ENCODE measurements at regions not wholly inside any gene's neighbourhood (a gene's known extent, or its start where the extent isn't known, plus 50 kb on each side); places are given as distances from the start of the nearest gene placed in this dataset.

DNA sequence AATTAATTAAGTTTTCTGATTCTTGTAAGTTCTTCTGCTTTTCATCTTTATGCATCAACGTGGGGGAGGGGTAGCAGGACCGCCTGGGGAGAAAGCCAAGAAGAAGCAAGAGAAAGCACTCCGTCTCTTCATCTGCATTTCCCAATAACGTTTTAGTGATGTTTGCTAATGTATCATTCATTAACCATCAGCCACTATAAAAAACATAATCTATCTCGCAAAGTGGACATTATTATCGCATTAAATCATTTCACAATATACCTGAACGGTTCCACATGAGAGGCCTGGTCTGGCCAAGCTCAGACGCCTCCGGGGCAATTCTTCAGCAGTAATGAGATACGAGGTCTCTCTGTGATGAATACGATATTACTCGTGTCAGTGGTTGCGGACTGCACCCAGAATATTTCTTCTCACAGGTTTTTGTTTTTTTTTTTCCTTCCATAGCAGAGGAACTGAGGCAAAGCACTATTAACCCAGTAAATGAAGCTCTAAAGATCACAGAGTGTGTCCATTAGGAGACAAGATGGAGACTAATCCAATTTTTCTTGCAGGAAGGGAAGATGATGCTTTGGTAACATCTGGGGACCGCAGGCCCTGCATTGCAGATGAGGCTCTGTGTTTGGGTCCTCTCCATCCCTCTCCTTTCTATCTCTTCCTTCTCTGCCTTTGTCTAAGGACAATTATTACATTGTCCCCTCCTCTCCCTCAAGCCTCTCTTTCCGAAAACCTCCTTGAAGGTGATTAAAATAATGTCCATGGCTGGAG lies 156.1 kb downstream of the SLC35B3 start:
- Histone ChIP-seq H4K8ac (replicated peaks; ENCODE audit: insufficient read length, low read depth, low read length) (no peak overlapping the region), H3K14ac (ENCODE audit: insufficient read depth, low read length) (no peak overlapping the region), H3T11ph (ENCODE audit: low read length) (no peak overlapping the region), H3K9ac (ENCODE audit: extremely low read depth, insufficient read length, low read length) (no peak overlapping the region), H3K23me2 (ENCODE audit: insufficient read length, low read depth, low read length, poor library complexity, severe bottlenecking) (no peaks in the 10 kb centered on the region), H2AK5ac (ENCODE audit: insufficient read length, low read length) (no peak overlapping the region), H3K79me1 (ENCODE audit: insufficient read depth, low read depth, low read length, poor library complexity, severe bottlenecking) (no peaks in the 10 kb centered on the region), H2BK15ac (ENCODE audit: low read depth, low read length) (no peak overlapping the region), H4K5ac (ENCODE audit: insufficient read length, low read depth, low read length) (no peak overlapping the region), H3K4me2 (ENCODE audit: insufficient read depth, insufficient read length, low read length) (no peak overlapping the region), H4K20me1 (ENCODE audit: control insufficient read depth, insufficient read depth, insufficient read length) (no peaks in the 10 kb centered on the region), H3K9me3 (ENCODE audit: control insufficient read depth, low read depth, low read length) (no peaks in the 10 kb centered on the region), H3K23ac (ENCODE audit: insufficient read length, low read depth, low read length) (no peak overlapping the region), H3K4ac (ENCODE audit: low read depth, low read length) (no peak overlapping the region), H4K91ac (ENCODE audit: insufficient read length, low read depth, low read length) (no peak overlapping the region), H2BK5ac (ENCODE audit: insufficient read length, low read length) (no peak overlapping the region), H2BK120ac (ENCODE audit: low read depth, low read length, poor library complexity, severe bottlenecking) (no peak overlapping the region), H3K79me2 (ENCODE audit: insufficient read depth, low read length) (no peaks in the 10 kb centered on the region), H2BK12ac (ENCODE audit: insufficient read length, low read depth, low read length) (no peak overlapping the region), H3K4me1 (ENCODE audit: insufficient read depth, low read length) (peaks cover 15% of the 10 kb centered on the region), H2AFZ (ENCODE audit: low read length) (peak overlapping the region; percentile 46), H3K27ac (ENCODE audit: insufficient read length, low read depth, low read length) (no peak overlapping the region), H3K18ac (ENCODE audit: insufficient read length, low read depth, low read length) (no peak overlapping the region), H2BK20ac (ENCODE audit: low read depth, low read length, poor library complexity, severe bottlenecking) (no peak overlapping the region), H3K56ac (ENCODE audit: insufficient read length, low read depth, low read length) (no peak overlapping the region), H3K27me3 (ENCODE audit: insufficient read depth, low read length) (no peaks in the 10 kb centered on the region)
- Mint-ChIP-seq H3K4me3 (0 out of 5 replicates have a peak overlapping the region, but pooled peaks of 1 of the 2 experiments have one; percentile 2), H3K4me1 (peaks cover 29 to 38% of the 10 kb centered on the region in 2 experiments), H3K9me3 (peaks cover 0 to 6% of the 10 kb centered on the region in 2 experiments; a peak in 4 of 5 replicates), H3K27ac (peak overlapping the region; percentile 18 to 64 (median 47); a peak in 3 of 7 replicates), H3K27me3 (ENCODE audit: low read depth) (no peaks in the 10 kb centered on the region), H3K36me3 (ENCODE audit: insufficient read depth in 1 of 3, low read depth in 3 of 3) (peaks cover 5 to 8% (median 6%) of the 10 kb centered on the region in 3 experiments; a peak in 6 of 7 replicates)
- no peak for TF ChIP-seq CTCF (conservative IDR thresholded peaks at IDR 0.05)
- no peak for DNase-seq
- 100% methylated on average over 2 of the region's 15 CpGs for WGBS (ENCODE audit: extremely low coverage, insufficient read length, low lambda C conversion rate)

Data from H9 (cell line).